ENCODE measurements at regions not wholly inside any gene's neighbourhood (a gene's known extent, or its start where the extent isn't known, plus 50 kb on each side); places are given as distances from the start of the nearest gene placed in this dataset.

DNA sequence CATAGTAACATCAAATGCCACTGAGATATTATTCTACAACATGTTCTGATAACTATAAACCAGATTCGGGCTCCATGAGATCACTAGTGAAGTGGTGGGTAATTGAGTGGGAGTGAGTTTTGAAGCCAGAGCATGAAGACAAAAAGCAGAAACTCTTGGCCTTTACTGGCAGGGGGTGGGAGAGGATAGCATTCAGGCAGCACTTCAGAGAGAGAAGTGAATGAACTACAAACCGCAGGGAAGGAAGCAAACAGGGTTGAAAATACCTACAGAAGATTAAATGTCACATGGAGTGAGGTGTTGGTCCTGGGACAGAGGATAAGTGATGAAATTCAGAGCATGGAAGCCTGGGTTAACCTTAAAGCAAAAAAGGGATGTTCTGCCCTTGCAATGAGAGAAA lies 250.0 kb downstream of the EPM2A start:
- Histone ChIP-seq H3K27me3 (ENCODE audit: low read length) (no peaks in the 10 kb centered on the region), H3K9ac (ENCODE audit: low read length) (no peak overlapping the region), H3K9me3 (ENCODE audit: low read length) (no peaks in the 10 kb centered on the region), H3K9me2 (replicated peaks; ENCODE audit: low read length) (no peaks in the 10 kb centered on the region), H4K20me1 (ENCODE audit: low read length) (no peaks in the 10 kb centered on the region), H3K4me3 (ENCODE audit: low read length) (no peak overlapping the region), H3K79me2 (ENCODE audit: low read length) (no peaks in the 10 kb centered on the region), H2AFZ (ENCODE audit: low read length) (no peak overlapping the region), H3K4me2 (ENCODE audit: low read length) (no peak overlapping the region), H3K36me3 (ENCODE audit: low read depth, low read length) (no peaks in the 10 kb centered on the region), H3K27ac (ENCODE audit: low read length) (no peak overlapping the region), H3F3A (ENCODE audit: low read length, unreplicated experiment) (peaks cover 5% of the 10 kb centered on the region), H3K4me1 (ENCODE audit: insufficient read depth, low read length) (peaks cover 27% of the 10 kb centered on the region)
- intact Hi-C loops (cut with micrococcal nuclease): no loop called here
- DNase-seq (no peak), ATAC-seq (no peak)
- TF ChIP-seq, protein P1, sequence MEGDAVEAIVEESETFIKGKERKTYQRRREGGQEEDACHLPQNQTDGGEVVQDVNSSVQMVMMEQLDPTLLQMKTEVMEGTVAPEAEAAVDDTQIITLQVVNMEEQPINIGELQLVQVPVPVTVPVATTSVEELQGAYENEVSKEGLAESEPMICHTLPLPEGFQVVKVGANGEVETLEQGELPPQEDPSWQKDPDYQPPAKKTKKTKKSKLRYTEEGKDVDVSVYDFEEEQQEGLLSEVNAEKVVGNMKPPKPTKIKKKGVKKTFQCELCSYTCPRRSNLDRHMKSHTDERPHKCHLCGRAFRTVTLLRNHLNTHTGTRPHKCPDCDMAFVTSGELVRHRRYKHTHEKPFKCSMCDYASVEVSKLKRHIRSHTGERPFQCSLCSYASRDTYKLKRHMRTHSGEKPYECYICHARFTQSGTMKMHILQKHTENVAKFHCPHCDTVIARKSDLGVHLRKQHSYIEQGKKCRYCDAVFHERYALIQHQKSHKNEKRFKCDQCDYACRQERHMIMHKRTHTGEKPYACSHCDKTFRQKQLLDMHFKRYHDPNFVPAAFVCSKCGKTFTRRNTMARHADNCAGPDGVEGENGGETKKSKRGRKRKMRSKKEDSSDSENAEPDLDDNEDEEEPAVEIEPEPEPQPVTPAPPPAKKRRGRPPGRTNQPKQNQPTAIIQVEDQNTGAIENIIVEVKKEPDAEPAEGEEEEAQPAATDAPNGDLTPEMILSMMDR (conservative IDR thresholded peaks at IDR 0.05; ENCODE audit: low read depth, low read length): no peak
- TF ChIP-seq EZH2phosphoT487 (IDR thresholded peaks at IDR 0.05; ENCODE audit: borderline replicate concordance, low read length): no peak
- no peak for TF ChIP-seq EZH2 (IDR thresholded peaks at IDR 0.05; ENCODE audit: low read length, unreplicated experiment)
- ChIA-PET CTCF (no interaction called here), POLR2A (ENCODE audit: unreplicated experiment) (no interaction called here)
- BruUV-seq (replicated peaks): no TSS peak

GRCh38 chr6:145486306-145486705 lies 249.0 kb downstream of the EPM2A start:
- no peak overlapping the region for H3K4me3 ChIP-seq (ENCODE audit: low read length)
- POLR2A ChIA-PET (ENCODE audit: unreplicated experiment): no interaction called here
- no peaks in the 10 kb centered on the region for H3K36me3 ChIP-seq (ENCODE audit: low read depth, low read length)
- DNase-seq (no peak), ATAC-seq (no peak)
- no peak overlapping the region for H2AFZ ChIP-seq (ENCODE audit: low read length)
- H3F3A ChIP-seq (ENCODE audit: low read length, unreplicated experiment): peaks cover 5% of the 10 kb centered on the region
- CTCF ChIA-PET: no interaction called here
- H3K27ac ChIP-seq (ENCODE audit: low read length): no peak overlapping the region
- H3K79me2 ChIP-seq (ENCODE audit: low read length): no peaks in the 10 kb centered on the region
- H3K9me3 ChIP-seq (ENCODE audit: low read length): no peaks in the 10 kb centered on the region
- H3K27me3 ChIP-seq (ENCODE audit: low read length): no peaks in the 10 kb centered on the region
- no peaks in the 10 kb centered on the region for H4K20me1 ChIP-seq (ENCODE audit: low read length)
- BruUV-seq (replicated peaks): no TSS peak
- TF ChIP-seq, protein P1 (conservative IDR thresholded peaks at IDR 0.05; ENCODE audit: low read depth, low read length): no peak
- TF ChIP-seq EZH2 (IDR thresholded peaks at IDR 0.05; ENCODE audit: low read length, unreplicated experiment): no peak
- no peak for TF ChIP-seq EZH2phosphoT487 (IDR thresholded peaks at IDR 0.05; ENCODE audit: borderline replicate concordance, low read length)
- no peak overlapping the region for H3K4me2 ChIP-seq (ENCODE audit: low read length)
- intact Hi-C loops (cut with micrococcal nuclease): no loop called here
- no peaks in the 10 kb centered on the region for H3K9me2 ChIP-seq (replicated peaks; ENCODE audit: low read length)
- peaks cover 27% of the 10 kb centered on the region for H3K4me1 ChIP-seq (ENCODE audit: insufficient read depth, low read length)
- H3K9ac ChIP-seq (ENCODE audit: low read length): no peak overlapping the region

DNA sequence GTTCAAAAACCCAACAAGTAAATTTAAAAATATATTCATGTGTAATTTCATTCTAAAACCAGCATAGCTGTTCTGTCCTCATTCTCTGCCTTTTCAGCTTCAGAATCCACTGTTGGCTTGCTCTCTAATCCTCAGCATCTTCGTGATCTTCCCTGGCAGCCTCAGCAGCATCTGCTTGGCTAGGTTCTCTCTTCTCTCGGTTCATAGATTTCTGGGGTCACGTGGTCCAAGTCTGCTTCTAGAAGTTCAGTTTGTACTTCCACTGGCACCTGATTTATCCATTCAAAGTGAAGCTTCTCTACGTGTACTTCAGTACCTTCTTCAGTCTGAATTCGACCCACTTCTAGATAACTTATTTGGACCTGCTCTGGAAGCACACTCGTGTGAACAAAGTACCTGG lies 245.7 kb downstream of the EPM2A start:
- ChIA-PET CTCF (no interaction called here), POLR2A (ENCODE audit: unreplicated experiment) (no interaction called here)
- TF ChIP-seq EZH2 (IDR thresholded peaks at IDR 0.05; ENCODE audit: low read length, unreplicated experiment) (no peak), EZH2phosphoT487 (IDR thresholded peaks at IDR 0.05; ENCODE audit: borderline replicate concordance, low read length) (no peak)
- TF ChIP-seq, protein P1 (conservative IDR thresholded peaks at IDR 0.05; ENCODE audit: low read depth, low read length): no peak
- H3K4me2 ChIP-seq (ENCODE audit: low read length): no peak overlapping the region
- no peaks in the 10 kb centered on the region for H3K9me2 ChIP-seq (replicated peaks; ENCODE audit: low read length)
- H3K4me3 ChIP-seq (ENCODE audit: low read length): no peak overlapping the region
- no peak overlapping the region for H3K27ac ChIP-seq (ENCODE audit: low read length)
- BruUV-seq (replicated peaks): no TSS peak
- H3F3A ChIP-seq (ENCODE audit: low read length, unreplicated experiment): no peaks in the 10 kb centered on the region
- no peak overlapping the region for H2AFZ ChIP-seq (ENCODE audit: low read length)
- ATAC-seq (no peak), DNase-seq (no peak)
- no peaks in the 10 kb centered on the region for H3K36me3 ChIP-seq (ENCODE audit: low read depth, low read length)
- H4K20me1 ChIP-seq (ENCODE audit: low read length): no peaks in the 10 kb centered on the region
- intact Hi-C loops (cut with micrococcal nuclease): no loop called here
- no peak overlapping the region for H3K9ac ChIP-seq (ENCODE audit: low read length)
- H3K79me2 ChIP-seq (ENCODE audit: low read length): no peaks in the 10 kb centered on the region
- H3K4me1 ChIP-seq (ENCODE audit: insufficient read depth, low read length): peaks cover under 1% of the 10 kb centered on the region; the same call in 1 of the 2 replicates
- no peaks in the 10 kb centered on the region for H3K27me3 ChIP-seq (ENCODE audit: low read length)
- H3K9me3 ChIP-seq (ENCODE audit: low read length): no peaks in the 10 kb centered on the region

Measured in PC-3 (cell line).